GM21528 (cell line): ENCODE measurements at regions not wholly inside any gene's neighbourhood (a gene's known extent, or its start where the extent isn't known, plus 50 kb on each side); places are given as distances from the start of the nearest gene placed in this dataset.
"Not testable (repeated sequence)": the region's sequence is repeated elsewhere in the genome, so short reads cannot be mapped to it uniquely, and the experiment has no call there.

Experiments
- ATAC-seq: cut with Tn5 transposase; IDR thresholded peaks from one replicate; pipeline ENCODE4 v1.9.1; 2021; ENCODE audit warnings: mild to moderate bottlenecking, moderate library complexity; ENCODE audit not compliant: unreplicated experiment, low FRiP score

- no peak for ATAC-seq
These were observed 178.4 kb upstream of the E2F8 start for GRCh38 chr11:19419021-19419750.

- no peak for ATAC-seq
These were observed 177.5 kb upstream of the E2F8 start for GRCh38 chr11:19418221-19418620.

GRCh38 chr11:19412070-19412469, 171.3 kb upstream of the E2F8 start:
- ATAC-seq = not testable (repeated sequence)

GRCh38 chr11:19410032-19410431, 169.3 kb upstream of the E2F8 start:
- no peak for ATAC-seq

- no peak for ATAC-seq
These were observed 168.6 kb upstream of the E2F8 start for GRCh38 chr11:19409307-19409706.

- no peak for ATAC-seq
These were observed 167.0 kb upstream of the E2F8 start for GRCh38 chr11:19407677-19408270.

- ATAC-seq = no peak
These were observed 165.2 kb upstream of the E2F8 start for GRCh38 chr11:19405966-19406365.

GRCh38 chr11:19404787-19405186, 164.0 kb upstream of the E2F8 start:
- no peak for ATAC-seq

GRCh38 chr11:19403196-19403895, 162.6 kb upstream of the E2F8 start:
- no peak for ATAC-seq

GRCh38 chr11:19400296-19400695, 159.6 kb upstream of the E2F8 start:
- ATAC-seq = no peak

- no peak for ATAC-seq
These were observed 158.2 kb upstream of the E2F8 start for GRCh38 chr11:19398772-19399527.

GRCh38 chr11:19398273-19398672, 157.5 kb upstream of the E2F8 start:
- no peak for ATAC-seq

GRCh38 chr11:19395050-19395449, 154.3 kb upstream of the E2F8 start:
- ATAC-seq = no peak

GRCh38 chr11:19394525-19395016, 153.8 kb upstream of the E2F8 start:
- peak; percentile 76 for ATAC-seq

- ATAC-seq = no peak
These were observed 153.2 kb upstream of the E2F8 start for GRCh38 chr11:19393941-19394340.

GRCh38 chr11:19392847-19393518, 152.2 kb upstream of the E2F8 start:
- ATAC-seq = no peak

GRCh38 chr11:19392321-19392720, 151.6 kb upstream of the E2F8 start:
- no peak for ATAC-seq

- ATAC-seq = no peak
These were observed 150.9 kb upstream of the E2F8 start for GRCh38 chr11:19391652-19392051.

GRCh38 chr11:19391026-19391425, 150.3 kb upstream of the E2F8 start:
- ATAC-seq = no peak

- ATAC-seq = no peak
These were observed 149.1 kb upstream of the E2F8 start for GRCh38 chr11:19389787-19390303.
